ENCODE measurements at regions not wholly inside any gene's neighbourhood (a gene's known extent, or its start where the extent isn't known, plus 50 kb on each side); places are given as distances from the start of the nearest gene placed in this dataset.
"Not testable (repeated sequence)": the region's sequence is repeated elsewhere in the genome, so short reads cannot be mapped to it uniquely, and the experiment has no call there.

GRCh38 chrX:45424326-45424725 lies 223.7 kb upstream of the DIPK2B start:
- Mint-ChIP-seq H3K36me3 (ENCODE audit: low read depth) (no peaks in the 10 kb centered on the region), H3K4me1 (ENCODE audit: low read depth) (no peaks in the 10 kb centered on the region), H3K4me3 (no peak overlapping the region), H3K9me3 (peaks cover 4% of the 10 kb centered on the region), H3K27me3 (ENCODE audit: low read depth) (no peaks in the 10 kb centered on the region), H3K27ac (no peak overlapping the region)

- no peaks in the 10 kb centered on the region for H3K36me3 Mint-ChIP-seq (ENCODE audit: low read depth)
- H3K9me3 Mint-ChIP-seq = peaks cover 4% of the 10 kb centered on the region
- H3K4me1 Mint-ChIP-seq (ENCODE audit: low read depth) = no peaks in the 10 kb centered on the region
- no peak overlapping the region for H3K4me3 Mint-ChIP-seq
- no peak overlapping the region for H3K27ac Mint-ChIP-seq
- H3K27me3 Mint-ChIP-seq (ENCODE audit: low read depth) = no peaks in the 10 kb centered on the region
Observed at GRCh38 chrX:45422216-45422925, 221.7 kb upstream of the DIPK2B start.

GRCh38 chrX:45421806-45422205 lies 221.1 kb upstream of the DIPK2B start:
- Mint-ChIP-seq H3K4me1 (ENCODE audit: low read depth) (no peaks in the 10 kb centered on the region), H3K27ac (no peak overlapping the region)

GRCh38 chrX:45404206-45404605 lies 203.5 kb upstream of the DIPK2B start:
- no peak overlapping the region for H3K4me3 Mint-ChIP-seq
- H3K27ac Mint-ChIP-seq = no peak overlapping the region
- peaks cover 7% of the 10 kb centered on the region for H3K9me3 Mint-ChIP-seq
- H3K36me3 Mint-ChIP-seq (ENCODE audit: low read depth) = no peaks in the 10 kb centered on the region
- peaks cover 8% of the 10 kb centered on the region for H3K4me1 Mint-ChIP-seq (ENCODE audit: low read depth)
- H3K27me3 Mint-ChIP-seq (ENCODE audit: low read depth) = no peaks in the 10 kb centered on the region

More at GRCh38 chrX:45421806-45422205, 221.1 kb upstream of the DIPK2B start:
- Mint-ChIP-seq H3K27me3 (ENCODE audit: low read depth) (no peaks in the 10 kb centered on the region), H3K4me3 (no peak overlapping the region), H3K36me3 (ENCODE audit: low read depth) (no peaks in the 10 kb centered on the region), H3K9me3 (peaks cover 4% of the 10 kb centered on the region)

- H3K9me3 Mint-ChIP-seq = peaks cover 7% of the 10 kb centered on the region
Observed at GRCh38 chrX:45401923-45402322, 201.2 kb upstream of the DIPK2B start.

GRCh38 chrX:45400951-45401725 lies 200.5 kb upstream of the DIPK2B start:
- not testable (repeated sequence) for H3K27ac Mint-ChIP-seq; H3K27me3 Mint-ChIP-seq (ENCODE audit: low read depth); H3K36me3 Mint-ChIP-seq (ENCODE audit: low read depth); H3K9me3 Mint-ChIP-seq; H3K4me1 Mint-ChIP-seq (ENCODE audit: low read depth); H3K4me3 Mint-ChIP-seq

More at GRCh38 chrX:45401923-45402322, 201.2 kb upstream of the DIPK2B start:
- no peak overlapping the region for H3K27ac Mint-ChIP-seq
- peaks cover 10% of the 10 kb centered on the region for H3K4me1 Mint-ChIP-seq (ENCODE audit: low read depth)
- H3K36me3 Mint-ChIP-seq (ENCODE audit: low read depth) = no peaks in the 10 kb centered on the region
- no peak overlapping the region for H3K4me3 Mint-ChIP-seq
- H3K27me3 Mint-ChIP-seq (ENCODE audit: low read depth) = no peaks in the 10 kb centered on the region

- no peak overlapping the region for H3K27ac Mint-ChIP-seq
- H3K4me1 Mint-ChIP-seq (ENCODE audit: low read depth) = peaks cover 10% of the 10 kb centered on the region
- peaks cover 8% of the 10 kb centered on the region for H3K9me3 Mint-ChIP-seq
- H3K36me3 Mint-ChIP-seq (ENCODE audit: low read depth) = no peaks in the 10 kb centered on the region
- no peaks in the 10 kb centered on the region for H3K27me3 Mint-ChIP-seq (ENCODE audit: low read depth)
- H3K4me3 Mint-ChIP-seq = no peak overlapping the region
Observed at GRCh38 chrX:45400027-45400779, 199.5 kb upstream of the DIPK2B start.

- H3K4me3 Mint-ChIP-seq = no peak overlapping the region
- no peaks in the 10 kb centered on the region for H3K36me3 Mint-ChIP-seq (ENCODE audit: low read depth)
- no peaks in the 10 kb centered on the region for H3K9me3 Mint-ChIP-seq
- no peaks in the 10 kb centered on the region for H3K27me3 Mint-ChIP-seq (ENCODE audit: low read depth)
- H3K4me1 Mint-ChIP-seq (ENCODE audit: low read depth) = no peaks in the 10 kb centered on the region
- no peak overlapping the region for H3K27ac Mint-ChIP-seq
Observed at GRCh38 chrX:45385757-45386156, 185.1 kb upstream of the DIPK2B start.

GRCh38 chrX:45381841-45382240 lies 181.2 kb upstream of the DIPK2B start:
- no peak overlapping the region for H3K4me3 Mint-ChIP-seq
- no peaks in the 10 kb centered on the region for H3K36me3 Mint-ChIP-seq (ENCODE audit: low read depth)
- no peak overlapping the region for H3K27ac Mint-ChIP-seq
- no peaks in the 10 kb centered on the region for H3K27me3 Mint-ChIP-seq (ENCODE audit: low read depth)
- H3K9me3 Mint-ChIP-seq = no peaks in the 10 kb centered on the region
- H3K4me1 Mint-ChIP-seq (ENCODE audit: low read depth) = no peaks in the 10 kb centered on the region

GRCh38 chrX:45381366-45381765 lies 180.7 kb upstream of the DIPK2B start:
- H3K4me1 Mint-ChIP-seq (ENCODE audit: low read depth) = no peaks in the 10 kb centered on the region
- no peaks in the 10 kb centered on the region for H3K36me3 Mint-ChIP-seq (ENCODE audit: low read depth)
- H3K9me3 Mint-ChIP-seq = no peaks in the 10 kb centered on the region
- H3K27ac Mint-ChIP-seq = no peak overlapping the region
- no peaks in the 10 kb centered on the region for H3K27me3 Mint-ChIP-seq (ENCODE audit: low read depth)
- no peak overlapping the region for H3K4me3 Mint-ChIP-seq

- no peaks in the 10 kb centered on the region for H3K4me1 Mint-ChIP-seq (ENCODE audit: low read depth)
- peaks cover under 1% of the 10 kb centered on the region for H3K9me3 Mint-ChIP-seq
- no peaks in the 10 kb centered on the region for H3K36me3 Mint-ChIP-seq (ENCODE audit: low read depth)
- H3K27me3 Mint-ChIP-seq (ENCODE audit: low read depth) = no peaks in the 10 kb centered on the region
- H3K27ac Mint-ChIP-seq = no peak overlapping the region
- H3K4me3 Mint-ChIP-seq = no peak overlapping the region
Observed at GRCh38 chrX:45379236-45379635, 178.6 kb upstream of the DIPK2B start.

GRCh38 chrX:45372151-45372550 lies 171.5 kb upstream of the DIPK2B start:
- Mint-ChIP-seq H3K27ac (no peak overlapping the region), H3K4me1 (ENCODE audit: low read depth) (no peaks in the 10 kb centered on the region), H3K9me3 (peaks cover 28% of the 10 kb centered on the region)

GRCh38 chrX:45368705-45369104 lies 168.0 kb upstream of the DIPK2B start:
- Mint-ChIP-seq H3K4me3 (no peak overlapping the region), H3K27ac (no peak overlapping the region), H3K9me3 (peaks cover 25% of the 10 kb centered on the region)

More at GRCh38 chrX:45372151-45372550, 171.5 kb upstream of the DIPK2B start:
- peaks cover 1% of the 10 kb centered on the region for H3K36me3 Mint-ChIP-seq (ENCODE audit: low read depth)
- no peaks in the 10 kb centered on the region for H3K27me3 Mint-ChIP-seq (ENCODE audit: low read depth)
- H3K4me3 Mint-ChIP-seq = no peak overlapping the region

GRCh38 chrX:45363596-45363995 lies 162.9 kb upstream of the DIPK2B start:
- no peaks in the 10 kb centered on the region for H3K27me3 Mint-ChIP-seq (ENCODE audit: low read depth)
- no peaks in the 10 kb centered on the region for H3K36me3 Mint-ChIP-seq (ENCODE audit: low read depth)
- H3K27ac Mint-ChIP-seq = no peak overlapping the region
- H3K9me3 Mint-ChIP-seq = peaks cover 12% of the 10 kb centered on the region
- no peaks in the 10 kb centered on the region for H3K4me1 Mint-ChIP-seq (ENCODE audit: low read depth)
- H3K4me3 Mint-ChIP-seq = no peak overlapping the region

More at GRCh38 chrX:45368705-45369104, 168.0 kb upstream of the DIPK2B start:
- no peaks in the 10 kb centered on the region for H3K27me3 Mint-ChIP-seq (ENCODE audit: low read depth)
- no peaks in the 10 kb centered on the region for H3K4me1 Mint-ChIP-seq (ENCODE audit: low read depth)
- H3K36me3 Mint-ChIP-seq (ENCODE audit: low read depth) = peaks cover 1% of the 10 kb centered on the region
